ENCODE measurements at regions not wholly inside any gene's neighbourhood (a gene's known extent, or its start where the extent isn't known, plus 50 kb on each side); places are given as distances from the start of the nearest gene placed in this dataset.

- TF ChIP-seq CTCF (IDR thresholded peaks at IDR 0.05) (no peak), POLR2A (IDR thresholded peaks at IDR 0.05) (no peak)
These were observed 446.7 kb downstream of the SETBP1 start for GRCh38 chr18:45127405-45127804.
